HCT116 (cell line): ENCODE measurements at regions not wholly inside any gene's neighbourhood (a gene's known extent, or its start where the extent isn't known, plus 50 kb on each side); places are given as distances from the start of the nearest gene placed in this dataset.

Experiments
- ATAC-seq: fragments of 200-7000 bp; cut with Tn5 transposase; 2 replicates; pipeline ENCODE4 v1.9.1; 2020; ENCODE audit warnings: mild to moderate bottlenecking, moderate library complexity
- BruUV-seq: library from RNA; stranded (reverse); fragments of 400-500 nt; replicated peaks from 2 replicates; lab custom pipeline; 2021; lab: Mats Ljungman, UMichigan
- CTCF ChIA-PET: fragments of 300-600 bp; sonication (Branson Sonifier 250); formaldehyde crosslinking; loops from one replicate; lab custom pipeline; 2021; ENCODE audit warnings: antibody characterized with exemption; lab: Charles Lee
- POLR2A ChIA-PET: fragments of 300-600, 350-600 bp; sonication (Branson Sonifier 250); formaldehyde crosslinking; loops from one replicate; lab custom pipeline; 2021; ENCODE audit warnings: antibody characterized with exemption; lab: Charles Lee
- RAD21 ChIA-PET, 2 experiments: fragments of 300-600 bp; sonication (Branson Sonifier 250); formaldehyde crosslinking; loops; one replicate each; lab custom pipeline; 2023; ENCODE audit warnings: low total read pairs in 2 of 2; ENCODE audit not compliant: uncharacterized antibody in 2 of 2, unreplicated experiment in 2 of 2, low non-redundant PET in 1 of 2; lab: Charles Lee
- DNase-seq: peaks from one replicate; pipeline ENCODE4 v3.0.0-alpha.2; 2010; ENCODE audit warnings: low read depth, low spot score
- H2AFZ ChIP-seq: fragments of 200-600 bp; shearing (Covaris generic), sonication (generic); 2 replicates; pipeline ENCODE4 v1.6.1; 2017; ENCODE audit warnings: low read depth, mixed run types, mixed read lengths, antibody characterized with exemption, low read length; ENCODE audit not compliant: poor library complexity, severe bottlenecking
- H3K27ac ChIP-seq: 2 replicates; pipeline ENCODE4 v1.5.1; 2012; ENCODE audit warnings: low read depth, low read length
- H3K27me3 ChIP-seq: fragments of 200-600 bp; sonication (generic); 2 replicates; pipeline ENCODE4 v1.6.1; 2016; ENCODE audit warnings: mixed run types, low read length, mixed read lengths; ENCODE audit not compliant: insufficient read depth
- H3K36me3 ChIP-seq, 2 experiments: fragments of 200-500 bp in 1 of 2; fragments of 200-600 bp in 1 of 2; sonication (Bioruptor generic) in 1 of 2; sonication (generic) in 1 of 2; 2 replicates each; pipeline versions ENCODE4 v1.5.1 to v1.6.1; 2014 to 2016; ENCODE audit warnings: low read length in 2 of 2, inconsistent platforms in 1 of 2, mixed read lengths in 1 of 2, mixed run types in 1 of 2; ENCODE audit not compliant: insufficient read depth in 2 of 2, control insufficient read depth in 1 of 2
- H3K4me1 ChIP-seq, 2 experiments: fragments of 200-600 bp in 1 of 2; sonication (generic) in 1 of 2; 2 replicates each; pipeline versions ENCODE4 v1.5.1 to v1.6.1; 2012 to 2017; ENCODE audit warnings: low read length in 2 of 2, inconsistent platforms in 1 of 2, mild to moderate bottlenecking in 1 of 2, mixed read lengths in 1 of 2, mixed run types in 1 of 2, moderate library complexity in 1 of 2; ENCODE audit not compliant: insufficient read depth in 2 of 2, control insufficient read depth in 1 of 2
- H3K4me2 ChIP-seq: fragments of 200-600 bp; sonication (generic); 2 replicates; pipeline ENCODE4 v1.6.1; 2017; ENCODE audit warnings: mixed run types, low read length, mixed read lengths
- H3K4me3 ChIP-seq, 2 experiments: fragments of 200-600 bp in 1 of 2; sonication (generic) in 1 of 2; replicated peaks in 1 of 2; 2 replicates each; pipeline ENCODE4 v1.5.1; 2011 to 2016; ENCODE audit warnings: low read length in 2 of 2, control low read depth in 1 of 2, low read depth in 1 of 2, mild to moderate bottlenecking in 1 of 2, mixed read lengths in 1 of 2, mixed run types in 1 of 2
- H3K79me2 ChIP-seq: fragments of 200-600 bp; sonication (generic); 2 replicates; pipeline ENCODE4 v1.6.1; 2017; ENCODE audit warnings: mild to moderate bottlenecking, mixed run types, low read length, moderate library complexity, mixed read lengths; ENCODE audit not compliant: insufficient read depth
- H3K9ac ChIP-seq: fragments of 200-600 bp; sonication (generic); 2 replicates; pipeline ENCODE4 v1.6.1; 2016; ENCODE audit warnings: low read length, mixed read lengths
- H3K9me2 ChIP-seq: fragments of 200-600 bp; sonication (generic), shearing (Covaris generic); 2 replicates; pipeline ENCODE4 v1.6.1; 2017; ENCODE audit warnings: mixed run types, mild to moderate bottlenecking, moderate library complexity; ENCODE audit not compliant: insufficient read depth
- H3K9me3 ChIP-seq, 2 experiments: fragments of 200-500 bp in 1 of 2; fragments of 200-600 bp in 1 of 2; sonication (Bioruptor generic) in 1 of 2; sonication (generic) in 1 of 2; 2 replicates each; pipeline ENCODE4 v1.6.1; 2014 to 2017; ENCODE audit warnings: low read length in 2 of 2, mixed read lengths in 2 of 2, inconsistent platforms in 1 of 2, low read depth in 1 of 2, mild to moderate bottlenecking in 1 of 2, mixed run types in 1 of 2, moderate library complexity in 1 of 2; ENCODE audit not compliant: control insufficient read depth in 1 of 2, insufficient read depth in 1 of 2
- H4K20me1 ChIP-seq: fragments of 200-600 bp; sonication (generic), shearing (Covaris generic); 2 replicates; pipeline ENCODE4 v1.6.1; 2017; ENCODE audit warnings: mixed run types, mild to moderate bottlenecking, moderate library complexity; ENCODE audit not compliant: insufficient read depth
- CBX3 ChIP-seq: IDR thresholded peaks from 2 replicates; pipeline ENCODE4 v1.6.1; 2012; ENCODE audit warnings: low read depth
- ELF1 ChIP-seq: IDR thresholded peaks from 2 replicates; pipeline ENCODE4 v1.6.1; 2012; ENCODE audit warnings: low read depth, borderline replicate concordance
- EZH2 ChIP-seq: fragments of 200-600 bp; sonication (generic); IDR thresholded peaks from 2 replicates; pipeline ENCODE4 v1.6.1; 2017; ENCODE audit warnings: antibody characterized with exemption, mixed run types
- JUND ChIP-seq: IDR thresholded peaks from 2 replicates; pipeline ENCODE4 v1.6.1; 2012
- MAX ChIP-seq: IDR thresholded peaks from 2 replicates; pipeline ENCODE4 v1.6.1; 2012
- POLR2A ChIP-seq: IDR thresholded peaks from 2 replicates; pipeline ENCODE4 v1.7.0; 2011; ENCODE audit warnings: borderline replicate concordance; ENCODE audit not compliant: insufficient read depth, insufficient read length; ENCODE audit errors: extremely low read depth
- POLR2AphosphoS5 ChIP-seq: IDR thresholded peaks from 2 replicates; pipeline ENCODE4 v1.6.1; 2011; ENCODE audit warnings: mild to moderate bottlenecking, low read depth, low read length, moderate library complexity
- RAD21 ChIP-seq: IDR thresholded peaks from 2 replicates; pipeline ENCODE4 v1.6.1; 2012; ENCODE audit warnings: low read depth, mild to moderate bottlenecking
- REST ChIP-seq: IDR thresholded peaks from 2 replicates; pipeline ENCODE4 v1.6.1; 2012; ENCODE audit warnings: low read depth
- SP1 ChIP-seq: IDR thresholded peaks from 2 replicates; pipeline ENCODE4 v1.6.1; 2012; ENCODE audit warnings: low read depth
- SRF ChIP-seq: IDR thresholded peaks from 2 replicates; pipeline ENCODE4 v1.6.1; 2012; ENCODE audit warnings: low read depth
- TCF7L2 ChIP-seq: IDR thresholded peaks from 2 replicates; pipeline ENCODE4 v1.7.0; 2011; ENCODE audit warnings: borderline replicate concordance, inconsistent platforms; ENCODE audit not compliant: insufficient read depth, insufficient read length; ENCODE audit errors: extremely low read depth
- YY1 ChIP-seq: IDR thresholded peaks from 2 replicates; pipeline ENCODE4 v1.6.1; 2011; ENCODE audit warnings: low read length, low read depth, moderate library complexity, mild to moderate bottlenecking; ENCODE audit not compliant: insufficient replicate concordance; ENCODE audit errors: extremely low read depth
- ZBTB33 ChIP-seq: IDR thresholded peaks from 2 replicates; pipeline ENCODE4 v1.6.1; 2011; ENCODE audit warnings: mild to moderate bottlenecking, low read length, moderate library complexity; ENCODE audit not compliant: insufficient replicate concordance; ENCODE audit errors: extremely low read depth
- intact Hi-C: fragments of 100-400 bp; cut with micrococcal nuclease; formaldehyde crosslinking; loops from 2 replicates; pipeline ENCODE4 v1.10.0; 2022
- TF ChIP-seq, protein P1 (sequence below): IDR thresholded peaks from 2 replicates; pipeline ENCODE4 v1.6.1; 2012

GRCh38 chr18:78692105-78692504 lies 287.5 kb upstream of the SALL3 start:
- ChIA-PET POLR2A (no interaction called here), CTCF (no interaction called here), RAD21 (no interaction called here)
- DNase-seq, result no peak
- H3K9me2 ChIP-seq, result no peaks in the 10 kb centered on the region
- no peak overlapping the region for H3K4me3 ChIP-seq
- TF ChIP-seq ELF1, result no peak
- TF ChIP-seq RAD21, result no peak
- TF ChIP-seq JUND, result no peak
- TF ChIP-seq EZH2, result no peak
- TF ChIP-seq YY1, result no peak
- TF ChIP-seq POLR2A, result no peak
- TF ChIP-seq, protein P1, sequence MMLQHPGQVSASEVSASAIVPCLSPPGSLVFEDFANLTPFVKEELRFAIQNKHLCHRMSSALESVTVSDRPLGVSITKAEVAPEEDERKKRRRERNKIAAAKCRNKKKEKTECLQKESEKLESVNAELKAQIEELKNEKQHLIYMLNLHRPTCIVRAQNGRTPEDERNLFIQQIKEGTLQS, result no peak
- TF ChIP-seq SRF, result no peak
- TF ChIP-seq MAX, result no peak
- TF ChIP-seq POLR2AphosphoS5, result no peak
- no peak for TF ChIP-seq CBX3
- no peak for TF ChIP-seq TCF7L2
- TF ChIP-seq SP1, result no peak
- TF ChIP-seq, all 23 proteins: peak for 0
- no TSS peak for BruUV-seq
- no peak overlapping the region for H3K9ac ChIP-seq
- no peaks in the 10 kb centered on the region for H3K79me2 ChIP-seq
- H3K27ac ChIP-seq, result no peak overlapping the region
- intact Hi-C loops, result no loop called here
- H4K20me1 ChIP-seq, result no peaks in the 10 kb centered on the region
- no peaks in the 10 kb centered on the region for H3K36me3 ChIP-seq
- no peak overlapping the region for H2AFZ ChIP-seq
- H3K9me3 ChIP-seq, result no peaks in the 10 kb centered on the region
- no peaks in the 10 kb centered on the region for H3K4me1 ChIP-seq
- no peak overlapping the region for H3K4me2 ChIP-seq
- ATAC-seq, result no peak
- H3K27me3 ChIP-seq, result 0 out of 2 replicates have a peak, but pooled peaks cover 3% of the 10 kb centered on the region

DNA sequence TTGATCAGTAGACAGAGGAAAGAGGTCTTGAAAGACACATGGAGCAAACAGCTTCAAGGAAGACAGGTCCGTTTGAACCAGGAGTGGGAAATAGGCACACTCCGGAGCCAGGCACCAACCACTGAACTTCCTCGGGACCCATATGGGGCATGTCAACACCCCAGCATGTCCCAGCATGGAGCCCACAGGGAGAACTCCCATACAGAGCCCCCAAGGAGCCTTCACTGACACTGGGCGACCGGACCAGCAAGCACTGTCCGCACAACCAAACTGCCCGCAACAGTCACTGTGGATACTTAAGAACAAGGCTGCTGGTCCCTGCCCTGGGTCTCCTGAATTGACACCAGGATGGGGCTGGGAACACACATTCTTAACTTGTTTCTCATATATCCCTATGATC lies 286.2 kb upstream of the SALL3 start:
- ChIA-PET RAD21 (no interaction called here), POLR2A (no interaction called here), CTCF (no interaction called here)
- intact Hi-C loops, result no loop called here
- H3K36me3 ChIP-seq, result no peaks in the 10 kb centered on the region
- no peak overlapping the region for H3K4me2 ChIP-seq
- no peak overlapping the region for H3K27ac ChIP-seq
- H3K9me2 ChIP-seq, result no peaks in the 10 kb centered on the region
- no peaks in the 10 kb centered on the region for H3K79me2 ChIP-seq
- H3K9ac ChIP-seq, result no peak overlapping the region
- no peaks in the 10 kb centered on the region for H4K20me1 ChIP-seq
- BruUV-seq, result no TSS peak
- no peak overlapping the region for H2AFZ ChIP-seq
- 0 out of 2 replicates have a peak, but pooled peaks cover 3% of the 10 kb centered on the region for H3K27me3 ChIP-seq
- no peaks in the 10 kb centered on the region for H3K4me1 ChIP-seq
- no peak for DNase-seq
- no peak overlapping the region for H3K4me3 ChIP-seq
- no peak for ATAC-seq
- H3K9me3 ChIP-seq, result no peaks in the 10 kb centered on the region
- TF ChIP-seq EZH2 (no peak), POLR2A (no peak), ZBTB33 (no peak), RAD21 (no peak), ELF1 (no peak), REST (no peak), SRF (no peak)
